Kidney capillary endothelial cell (primary cell): ENCODE measurements at regions not wholly inside any gene's neighbourhood (a gene's known extent, or its start where the extent isn't known, plus 50 kb on each side); places are given as distances from the start of the nearest gene placed in this dataset.

Source experiments
- DNase-seq: peaks from one replicate; pipeline ENCODE4 v3.0.0-alpha.2; 2018; ENCODE audit warnings: low spot score

- no peak for DNase-seq
Observed at GRCh38 chr6:159118924-159119323, 50.3 kb upstream of the FNDC1 start.

DNA sequence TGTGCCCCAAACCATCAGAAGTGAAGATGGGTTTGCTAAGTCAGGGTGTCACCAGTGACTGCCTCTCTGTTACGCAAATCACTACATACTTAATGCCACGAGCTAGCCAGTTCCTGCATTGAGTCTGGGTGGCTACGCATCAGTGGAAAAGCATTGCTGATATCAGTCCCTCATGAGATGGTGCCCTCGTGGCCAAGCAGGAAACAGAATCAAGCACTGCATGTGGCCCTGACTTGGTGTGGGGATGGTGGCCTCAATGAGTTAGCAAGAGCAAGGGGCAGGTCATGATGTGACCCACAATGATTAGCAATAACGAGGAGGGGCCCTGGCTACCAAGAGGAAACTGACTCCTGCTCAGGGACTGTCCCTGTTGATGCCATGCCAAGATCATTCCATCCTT lies 51.6 kb upstream of the FNDC1 start:
- no peak for DNase-seq

GRCh38 chr6:159117046-159117445 lies 52.2 kb upstream of the FNDC1 start:
- DNase-seq: no peak

DNA sequence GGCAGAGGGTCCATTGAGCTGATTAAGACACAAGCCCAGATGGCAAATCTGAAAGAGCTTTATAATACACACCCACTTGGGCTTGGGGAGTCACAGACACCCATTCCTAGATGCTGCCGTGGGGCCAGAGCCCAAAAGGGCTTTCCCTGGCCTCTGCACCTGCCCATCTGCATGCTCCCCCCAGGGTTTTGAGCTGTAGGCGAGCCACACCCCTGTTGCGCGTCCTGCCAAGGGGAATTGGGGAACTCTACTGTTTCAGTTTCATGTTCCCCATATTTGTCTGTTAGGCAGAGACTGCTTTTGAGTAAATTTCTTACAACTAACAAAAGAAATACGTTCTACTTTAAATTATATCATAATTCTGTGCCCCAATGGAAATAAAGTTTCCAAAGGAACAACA lies 52.9 kb upstream of the FNDC1 start:
- no peak for DNase-seq

- DNase-seq: no peak
Observed at GRCh38 chr6:159114569-159114968, 54.6 kb upstream of the FNDC1 start.

- no peak for DNase-seq
Observed at GRCh38 chr6:159113223-159113622, 56.0 kb upstream of the FNDC1 start.

DNA sequence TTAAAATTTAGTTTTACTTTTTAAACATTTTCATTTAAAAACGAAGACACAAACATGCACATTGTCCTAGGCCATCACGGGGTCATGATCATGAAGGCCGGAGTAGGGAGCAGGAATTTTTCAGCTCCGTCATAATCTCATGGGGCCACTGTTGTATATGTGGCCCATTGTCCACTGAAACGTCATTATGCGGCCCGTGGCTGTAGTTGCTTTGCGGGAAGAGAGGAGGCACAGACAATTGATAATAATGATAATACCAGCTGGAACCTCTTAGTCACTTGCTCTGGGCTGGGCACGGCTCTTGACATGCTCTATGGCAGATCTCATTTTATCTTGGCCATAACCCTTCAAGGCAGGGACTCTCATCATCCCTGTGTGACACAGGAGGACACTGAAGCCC lies 56.5 kb upstream of the FNDC1 start:
- no peak for DNase-seq

GRCh38 chr6:159110748-159111147 lies 58.5 kb upstream of the FNDC1 start:
- DNase-seq: no peak

- DNase-seq: no peak
Observed at GRCh38 chr6:159110013-159110412, 59.2 kb upstream of the FNDC1 start.

GRCh38 chr6:159109391-159109790 lies 59.8 kb upstream of the FNDC1 start:
- no peak for DNase-seq

GRCh38 chr6:159108426-159108985 lies 60.7 kb upstream of the FNDC1 start:
- DNase-seq: no peak

DNA sequence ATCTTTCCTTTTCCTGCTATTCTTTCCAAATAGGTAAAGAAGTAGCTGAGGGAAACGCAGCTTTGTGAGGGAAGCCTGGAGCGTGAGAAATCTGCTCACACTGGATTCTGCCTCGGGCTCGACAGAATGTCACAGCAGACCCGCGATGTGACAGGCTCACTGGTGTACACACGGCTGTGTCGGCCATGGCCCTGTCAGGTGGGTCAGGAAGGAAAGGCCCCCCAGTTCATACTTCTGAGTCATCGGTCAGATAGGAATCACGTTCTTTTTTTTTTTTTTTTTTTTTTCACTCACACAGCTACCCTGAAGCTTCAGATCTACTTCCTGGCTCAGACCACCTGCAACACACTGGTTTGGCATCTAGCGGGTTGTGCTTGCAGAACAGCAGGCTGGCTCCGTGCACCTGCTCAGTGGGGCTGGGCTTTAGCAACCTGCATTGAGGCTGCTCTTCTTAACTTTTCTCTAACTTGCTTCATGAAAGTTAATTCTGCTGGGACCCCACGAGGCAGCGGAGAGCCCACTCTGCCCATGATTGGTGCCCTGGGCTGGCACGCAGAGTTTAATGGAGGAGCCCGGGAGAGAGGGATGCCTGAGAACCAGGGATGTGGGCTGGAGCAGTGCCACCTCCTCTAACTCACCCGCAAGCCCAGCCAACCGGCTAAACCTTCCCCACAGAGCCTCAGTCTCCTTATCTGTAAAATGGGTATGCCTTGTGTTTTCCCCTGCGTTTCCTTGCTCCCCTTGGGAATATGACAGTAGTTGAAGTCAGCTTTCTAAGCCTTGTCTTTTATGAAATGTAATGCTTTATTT lies 61.5 kb upstream of the FNDC1 start:
- DNase-seq: no peak

DNA sequence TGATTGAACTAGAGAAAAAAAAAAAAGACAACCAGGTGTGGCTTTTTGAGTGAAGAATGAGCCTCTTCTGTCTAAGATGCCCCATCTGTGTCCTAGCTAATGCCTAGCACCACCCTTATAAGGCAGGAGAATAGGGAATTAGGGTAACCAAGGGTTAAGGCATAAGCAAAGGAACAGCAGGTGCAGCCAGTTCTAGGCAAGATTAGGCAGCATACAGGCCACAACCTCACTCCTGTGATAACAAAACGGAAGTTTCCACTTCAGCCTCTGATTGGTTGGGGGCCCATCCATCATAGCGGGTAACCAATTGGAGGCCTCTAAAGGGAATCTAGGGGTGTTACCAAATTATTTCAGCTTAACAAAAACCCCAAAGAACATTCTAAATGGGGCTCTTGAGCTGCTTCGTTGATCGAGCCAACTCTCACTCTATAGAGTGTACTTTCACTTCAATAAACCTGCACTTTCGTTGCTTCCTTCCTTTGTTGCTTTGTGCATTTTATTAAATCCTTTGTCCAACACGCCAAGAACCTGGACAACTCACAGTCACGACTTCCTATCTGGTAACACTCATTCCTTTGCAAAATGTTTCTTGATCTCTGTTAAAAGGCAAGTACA lies 61.9 kb upstream of the TAGAP start:
- DNase-seq: peak; percentile 27

- DNase-seq: no peak
Observed at GRCh38 chr6:159105716-159106115, 60.9 kb upstream of the TAGAP start.

DNA sequence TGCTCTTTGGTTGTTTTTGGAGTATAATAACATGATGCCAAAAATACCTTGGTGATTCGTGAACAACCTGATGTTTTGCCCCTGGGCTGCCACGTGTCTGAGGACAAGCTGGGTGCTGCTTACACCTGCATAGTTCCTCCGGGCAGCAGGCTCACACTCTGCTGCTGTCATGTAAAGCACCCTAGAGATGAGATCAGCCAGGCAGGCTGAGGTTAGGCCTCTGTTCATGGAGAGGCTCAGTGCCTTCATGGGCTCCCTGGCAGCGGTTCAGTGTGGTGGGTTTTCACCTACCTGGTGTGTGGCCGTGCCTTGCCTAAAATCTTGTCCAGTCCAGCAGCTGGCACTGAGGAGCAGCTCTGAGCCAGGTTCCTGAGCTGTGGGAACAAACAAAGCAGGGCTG lies 60.1 kb upstream of the TAGAP start:
- DNase-seq: no peak

DNA sequence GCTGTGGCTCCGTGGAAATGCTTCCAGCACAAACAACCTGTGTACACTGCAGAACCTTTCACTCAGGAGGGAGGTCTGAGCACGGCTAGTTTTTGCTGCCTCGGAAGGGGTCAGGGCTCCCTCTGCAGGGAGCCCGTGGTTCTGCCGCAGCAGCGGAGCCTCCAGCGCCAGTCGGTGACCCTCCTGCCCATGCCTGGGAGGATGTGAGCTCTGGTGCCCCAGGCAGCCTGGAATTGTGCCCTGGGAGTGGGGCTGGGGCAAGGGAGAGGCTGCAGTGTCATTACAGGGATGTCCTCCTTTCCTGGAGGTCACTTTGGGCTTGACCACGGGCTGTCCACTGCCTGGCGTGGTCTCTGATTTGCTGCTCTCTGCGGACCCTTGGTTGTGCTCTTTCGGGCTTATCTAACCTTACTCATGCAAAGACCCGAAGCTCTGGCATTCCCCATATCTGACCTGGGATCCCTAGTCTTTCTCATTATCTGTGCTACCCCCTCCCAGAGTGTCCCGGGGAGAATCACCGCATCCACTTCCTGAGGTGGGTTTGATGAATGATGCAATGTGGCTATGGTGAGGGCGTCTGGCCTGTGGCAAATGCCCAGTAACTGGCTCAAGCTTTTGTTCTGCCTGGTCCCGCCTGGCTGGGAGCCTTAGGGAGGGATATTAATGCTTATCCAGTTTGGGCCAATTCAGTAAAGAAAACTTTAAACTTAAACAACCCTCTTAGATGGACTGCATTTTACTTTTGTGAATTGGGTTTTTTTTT lies 59.6 kb upstream of the TAGAP start:
- DNase-seq: peak; percentile 47

- DNase-seq: no peak
Observed at GRCh38 chr6:159103396-159104162, 58.8 kb upstream of the TAGAP start.

- DNase-seq: no peak
Observed at GRCh38 chr6:159102373-159103160, 57.8 kb upstream of the TAGAP start.

GRCh38 chr6:159101656-159102055 lies 56.9 kb upstream of the TAGAP start:
- DNase-seq: no peak

- DNase-seq: no peak
Observed at GRCh38 chr6:159100395-159101182, 55.8 kb upstream of the TAGAP start.
